ENCODE measurements at regions not wholly inside any gene's neighbourhood (a gene's known extent, or its start where the extent isn't known, plus 50 kb on each side); places are given as distances from the start of the nearest gene placed in this dataset.
"Not testable (repeated sequence)": the region's sequence is repeated elsewhere in the genome, so short reads cannot be mapped to it uniquely, and the experiment has no call there.

- TF ChIP-seq, protein P1, sequence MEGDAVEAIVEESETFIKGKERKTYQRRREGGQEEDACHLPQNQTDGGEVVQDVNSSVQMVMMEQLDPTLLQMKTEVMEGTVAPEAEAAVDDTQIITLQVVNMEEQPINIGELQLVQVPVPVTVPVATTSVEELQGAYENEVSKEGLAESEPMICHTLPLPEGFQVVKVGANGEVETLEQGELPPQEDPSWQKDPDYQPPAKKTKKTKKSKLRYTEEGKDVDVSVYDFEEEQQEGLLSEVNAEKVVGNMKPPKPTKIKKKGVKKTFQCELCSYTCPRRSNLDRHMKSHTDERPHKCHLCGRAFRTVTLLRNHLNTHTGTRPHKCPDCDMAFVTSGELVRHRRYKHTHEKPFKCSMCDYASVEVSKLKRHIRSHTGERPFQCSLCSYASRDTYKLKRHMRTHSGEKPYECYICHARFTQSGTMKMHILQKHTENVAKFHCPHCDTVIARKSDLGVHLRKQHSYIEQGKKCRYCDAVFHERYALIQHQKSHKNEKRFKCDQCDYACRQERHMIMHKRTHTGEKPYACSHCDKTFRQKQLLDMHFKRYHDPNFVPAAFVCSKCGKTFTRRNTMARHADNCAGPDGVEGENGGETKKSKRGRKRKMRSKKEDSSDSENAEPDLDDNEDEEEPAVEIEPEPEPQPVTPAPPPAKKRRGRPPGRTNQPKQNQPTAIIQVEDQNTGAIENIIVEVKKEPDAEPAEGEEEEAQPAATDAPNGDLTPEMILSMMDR (IDR thresholded peaks at IDR 0.05): not testable (repeated sequence)
- TF ChIP-seq POLR2A (IDR thresholded peaks at IDR 0.05): not testable (repeated sequence)
Observed at GRCh38 chr11:103739074-103739796, 297.2 kb upstream of the DDI1 start.

Measured in lower leg skin (tissue), 3 donors.